HL-60 (cell line): ENCODE measurements at regions not wholly inside any gene's neighbourhood (a gene's known extent, or its start where the extent isn't known, plus 50 kb on each side); places are given as distances from the start of the nearest gene placed in this dataset.

Source experiments
- DNase-seq, 2 experiments: peaks; one replicate each; pipeline ENCODE4 v3.0.0-alpha.2; 2010 to 2020; ENCODE audit warnings: low read depth in 1 of 2, low spot score in 1 of 2
- H3K27ac ChIP-seq: fragments of 250-450 bp; sonication (Bioruptor Pico); replicated peaks from 2 replicates; pipeline ENCODE4 v1.5.1; 2020; ENCODE audit warnings: mild to moderate bottlenecking, moderate library complexity
- H3K27me3 ChIP-seq: fragments of 250-450 bp; sonication (Bioruptor Pico); 2 replicates; pipeline ENCODE4 v1.5.1; 2021; ENCODE audit warnings: mild to moderate bottlenecking, moderate library complexity; ENCODE audit not compliant: insufficient read depth, poor library complexity, severe bottlenecking
- H3K4me3 ChIP-seq: replicated peaks from 2 replicates; pipeline ENCODE4 v1.5.1; 2011; ENCODE audit warnings: mild to moderate bottlenecking, control low read depth, low read length; ENCODE audit not compliant: insufficient read depth
- GABPA ChIP-seq: IDR thresholded peaks from 2 replicates; pipeline ENCODE4 v1.6.1; 2012; ENCODE audit warnings: low read depth
- POLR2AphosphoS5 ChIP-seq: IDR thresholded peaks from 2 replicates; pipeline ENCODE4 v1.6.1; 2012; ENCODE audit warnings: low read depth
- SPI1 ChIP-seq: IDR thresholded peaks from 2 replicates; pipeline ENCODE4 v1.6.1; 2012; ENCODE audit warnings: low read depth, mild to moderate bottlenecking, borderline replicate concordance
- TF ChIP-seq, protein P1 (sequence below): IDR thresholded peaks from one replicate; pipeline ENCODE4 v1.5.1; 2011; ENCODE audit warnings: low read length, control low read depth, inconsistent platforms; ENCODE audit not compliant: insufficient read depth
- TF ChIP-seq, protein P2 (sequence below): IDR thresholded peaks from 2 replicates; pipeline ENCODE4 v1.6.1; 2012; ENCODE audit warnings: low read depth; ENCODE audit not compliant: insufficient replicate concordance

DNA sequence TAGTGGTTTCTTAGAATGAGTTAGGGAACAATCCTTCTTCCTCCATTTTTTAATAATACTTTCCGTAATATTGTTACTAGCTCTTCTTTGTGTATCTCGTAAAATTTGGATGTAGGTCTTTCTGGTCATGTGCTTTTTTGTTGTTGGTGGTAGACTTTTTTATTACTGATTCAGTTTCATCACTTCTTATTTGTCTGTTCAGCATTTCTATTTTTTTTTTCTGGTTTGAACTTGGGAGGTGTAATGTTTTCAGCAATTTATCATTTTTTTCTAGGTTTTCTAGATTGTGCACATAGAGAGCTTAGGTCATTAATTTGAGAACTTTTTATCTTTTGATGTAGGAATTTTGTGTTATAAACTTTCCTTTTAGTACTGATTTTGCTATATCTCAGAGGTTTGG, 1299.9 kb downstream of the FSCB start:
- TF ChIP-seq POLR2AphosphoS5 (no peak), SPI1 (no peak), GABPA (no peak)
- TF ChIP-seq, protein P1, sequence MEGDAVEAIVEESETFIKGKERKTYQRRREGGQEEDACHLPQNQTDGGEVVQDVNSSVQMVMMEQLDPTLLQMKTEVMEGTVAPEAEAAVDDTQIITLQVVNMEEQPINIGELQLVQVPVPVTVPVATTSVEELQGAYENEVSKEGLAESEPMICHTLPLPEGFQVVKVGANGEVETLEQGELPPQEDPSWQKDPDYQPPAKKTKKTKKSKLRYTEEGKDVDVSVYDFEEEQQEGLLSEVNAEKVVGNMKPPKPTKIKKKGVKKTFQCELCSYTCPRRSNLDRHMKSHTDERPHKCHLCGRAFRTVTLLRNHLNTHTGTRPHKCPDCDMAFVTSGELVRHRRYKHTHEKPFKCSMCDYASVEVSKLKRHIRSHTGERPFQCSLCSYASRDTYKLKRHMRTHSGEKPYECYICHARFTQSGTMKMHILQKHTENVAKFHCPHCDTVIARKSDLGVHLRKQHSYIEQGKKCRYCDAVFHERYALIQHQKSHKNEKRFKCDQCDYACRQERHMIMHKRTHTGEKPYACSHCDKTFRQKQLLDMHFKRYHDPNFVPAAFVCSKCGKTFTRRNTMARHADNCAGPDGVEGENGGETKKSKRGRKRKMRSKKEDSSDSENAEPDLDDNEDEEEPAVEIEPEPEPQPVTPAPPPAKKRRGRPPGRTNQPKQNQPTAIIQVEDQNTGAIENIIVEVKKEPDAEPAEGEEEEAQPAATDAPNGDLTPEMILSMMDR: no peak
- TF ChIP-seq, protein P2, sequence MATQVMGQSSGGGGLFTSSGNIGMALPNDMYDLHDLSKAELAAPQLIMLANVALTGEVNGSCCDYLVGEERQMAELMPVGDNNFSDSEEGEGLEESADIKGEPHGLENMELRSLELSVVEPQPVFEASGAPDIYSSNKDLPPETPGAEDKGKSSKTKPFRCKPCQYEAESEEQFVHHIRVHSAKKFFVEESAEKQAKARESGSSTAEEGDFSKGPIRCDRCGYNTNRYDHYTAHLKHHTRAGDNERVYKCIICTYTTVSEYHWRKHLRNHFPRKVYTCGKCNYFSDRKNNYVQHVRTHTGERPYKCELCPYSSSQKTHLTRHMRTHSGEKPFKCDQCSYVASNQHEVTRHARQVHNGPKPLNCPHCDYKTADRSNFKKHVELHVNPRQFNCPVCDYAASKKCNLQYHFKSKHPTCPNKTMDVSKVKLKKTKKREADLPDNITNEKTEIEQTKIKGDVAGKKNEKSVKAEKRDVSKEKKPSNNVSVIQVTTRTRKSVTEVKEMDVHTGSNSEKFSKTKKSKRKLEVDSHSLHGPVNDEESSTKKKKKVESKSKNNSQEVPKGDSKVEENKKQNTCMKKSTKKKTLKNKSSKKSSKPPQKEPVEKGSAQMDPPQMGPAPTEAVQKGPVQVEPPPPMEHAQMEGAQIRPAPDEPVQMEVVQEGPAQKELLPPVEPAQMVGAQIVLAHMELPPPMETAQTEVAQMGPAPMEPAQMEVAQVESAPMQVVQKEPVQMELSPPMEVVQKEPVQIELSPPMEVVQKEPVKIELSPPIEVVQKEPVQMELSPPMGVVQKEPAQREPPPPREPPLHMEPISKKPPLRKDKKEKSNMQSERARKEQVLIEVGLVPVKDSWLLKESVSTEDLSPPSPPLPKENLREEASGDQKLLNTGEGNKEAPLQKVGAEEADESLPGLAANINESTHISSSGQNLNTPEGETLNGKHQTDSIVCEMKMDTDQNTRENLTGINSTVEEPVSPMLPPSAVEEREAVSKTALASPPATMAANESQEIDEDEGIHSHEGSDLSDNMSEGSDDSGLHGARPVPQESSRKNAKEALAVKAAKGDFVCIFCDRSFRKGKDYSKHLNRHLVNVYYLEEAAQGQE: no peak
- no peak overlapping the region for H3K27ac ChIP-seq
- H3K4me3 ChIP-seq: no peak overlapping the region
- H3K27me3 ChIP-seq: no peaks in the 10 kb centered on the region
- DNase-seq: no peak

DNA sequence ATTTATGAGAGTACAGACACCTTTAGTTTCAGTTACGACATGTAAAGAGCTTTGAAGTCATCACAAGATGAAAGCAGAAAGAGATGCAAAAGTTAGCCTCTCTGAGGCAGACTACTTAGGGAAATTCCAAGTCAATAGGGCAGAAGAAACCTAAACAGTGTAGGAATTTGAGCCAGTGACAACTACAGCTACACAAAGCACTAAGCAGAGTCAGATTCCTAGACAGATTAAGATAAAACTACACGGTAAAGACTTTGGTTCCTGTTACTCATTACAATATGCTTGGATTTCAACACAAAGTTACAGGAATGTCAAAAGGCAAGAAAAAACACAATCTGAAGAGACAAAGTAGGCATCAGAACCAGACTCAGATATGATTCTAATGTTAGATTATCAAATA, 1302.3 kb downstream of the FSCB start:
- DNase-seq: no peak
- TF ChIP-seq POLR2AphosphoS5 (no peak), SPI1 (no peak), GABPA (no peak)
- TF ChIP-seq, protein P2: no peak
- TF ChIP-seq, protein P1: no peak
- no peak overlapping the region for H3K27ac ChIP-seq

DNA sequence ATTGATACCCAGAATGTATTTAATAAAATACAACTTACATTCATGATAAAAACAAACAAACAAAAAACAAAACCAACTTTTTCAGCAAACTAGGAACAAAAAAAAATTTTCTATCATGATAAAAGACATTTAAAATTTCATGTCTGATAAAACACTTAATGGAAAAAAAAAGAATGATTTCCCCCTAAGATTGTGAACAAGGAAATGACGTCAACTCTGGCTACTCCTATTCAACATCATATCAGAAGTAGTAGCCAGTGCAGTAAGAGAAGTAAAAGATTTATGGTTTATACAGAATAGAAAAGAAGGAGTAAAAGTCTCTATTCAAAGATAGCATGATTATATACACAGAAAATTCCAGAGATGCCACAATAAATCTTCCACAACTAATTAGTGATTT, 1306.6 kb downstream of the FSCB start:
- Histone ChIP-seq H3K27ac (no peak overlapping the region), H3K4me3 (no peak overlapping the region), H3K27me3 (no peaks in the 10 kb centered on the region)
- TF ChIP-seq SPI1 (no peak), GABPA (no peak), POLR2AphosphoS5 (no peak)
- TF ChIP-seq, protein P2: no peak
- TF ChIP-seq, protein P1: no peak
- no peak for DNase-seq

More for the DNA sequence above, 1302.3 kb downstream of the FSCB start:
- no peaks in the 10 kb centered on the region for H3K27me3 ChIP-seq
- H3K4me3 ChIP-seq: no peak overlapping the region
